ENCODE measurements at regions not wholly inside any gene's neighbourhood (a gene's known extent, or its start where the extent isn't known, plus 50 kb on each side); places are given as distances from the start of the nearest gene placed in this dataset.
"Not testable (repeated sequence)": the region's sequence is repeated elsewhere in the genome, so short reads cannot be mapped to it uniquely, and the experiment has no call there.

- H3K23ac ChIP-seq (ENCODE audit: insufficient read length); H3K23me2 ChIP-seq (ENCODE audit: low read depth, low read length); H3K9me3 ChIP-seq (ENCODE audit: insufficient read depth in 2 of 2, low read depth in 1 of 2, low read length in 1 of 2); H4K91ac ChIP-seq (replicated peaks; ENCODE audit: insufficient read length, low read length); H3K4me2 ChIP-seq (ENCODE audit: insufficient read depth in 1 of 2, low read depth in 2 of 2, low read length in 2 of 2); H2AFZ ChIP-seq (ENCODE audit: low read length); H3K14ac ChIP-seq (ENCODE audit: insufficient read length); H3K9ac ChIP-seq (replicated peaks in 1 of 4; ENCODE audit: extremely low read depth in 1 of 4, low read depth in 3 of 4, low read length in 3 of 4); H3K56ac ChIP-seq (replicated peaks; ENCODE audit: insufficient read length, low read depth, low read length); H3K18ac ChIP-seq (ENCODE audit: extremely low read depth, low read length); H2BK5ac ChIP-seq (ENCODE audit: low read depth, low read length); DNase-seq (ENCODE audit: low read depth in 1 of 2, low spot score in 2 of 2); H2BK12ac ChIP-seq (ENCODE audit: low read depth, low read length); H3K27me3 ChIP-seq (replicated peaks in 1 of 4; ENCODE audit: control insufficient read depth in 3 of 4, extremely low read depth in 1 of 4, insufficient read depth in 3 of 4, low read length in 3 of 4); H2BK20ac ChIP-seq (ENCODE audit: low read length); H3K36me3 ChIP-seq (ENCODE audit: control insufficient read depth in 2 of 4, insufficient read depth in 4 of 4, low read length in 3 of 4); H3K4ac ChIP-seq (replicated peaks; ENCODE audit: insufficient read length, low read depth, low read length); H3K27ac ChIP-seq (ENCODE audit: low read depth, low read length); FAIRE-seq; H4K20me1 ChIP-seq (replicated peaks in 1 of 2; ENCODE audit: control insufficient read depth in 1 of 2, insufficient read depth in 2 of 2, low read length in 2 of 2); H2AK5ac ChIP-seq (ENCODE audit: low read depth, low read length); H4K8ac ChIP-seq (ENCODE audit: extremely low read depth, insufficient read depth, low read length); H3K79me2 ChIP-seq (ENCODE audit: control insufficient read depth in 1 of 2, insufficient read depth in 2 of 2, low read length in 2 of 2); CTCF ChIA-PET (ENCODE audit: partially characterized antibody); H3K79me1 ChIP-seq (ENCODE audit: low read depth, low read length); POLR2A ChIA-PET (ENCODE audit: partially characterized antibody); H4K5ac ChIP-seq (ENCODE audit: insufficient read length, low read depth, low read length); H2BK120ac ChIP-seq (replicated peaks; ENCODE audit: low read depth, low read length); H3K4me3 ChIP-seq (ENCODE audit: extremely low read depth in 1 of 4, insufficient read depth in 2 of 4, low read depth in 3 of 4, low read length in 4 of 4); H2BK15ac ChIP-seq (ENCODE audit: low read length); H3K4me1 ChIP-seq (replicated peaks in 1 of 4; ENCODE audit: control insufficient read depth in 3 of 4, insufficient read depth in 4 of 4, low read length in 3 of 4): not testable (repeated sequence)
- 95% methylated on average over 1 of the region's 1 CpG; no CpG with 5 or more reads in 1 of the 2 experiments for WGBS, 2 experiments (ENCODE audit: extremely low coverage in 1 of 2, insufficient coverage in 1 of 2, insufficient read length in 1 of 2, insufficient replicate concordance in 2 of 2, low coverage in 1 of 2, low lambda C conversion rate in 2 of 2, missing lambda C conversion rate in 1 of 2)
Observed at GRCh38 chr7:136109037-136109436, 131.9 kb upstream of the MTPN start.
